GM12878 (cell line): ENCODE measurements at regions not wholly inside any gene's neighbourhood (a gene's known extent, or its start where the extent isn't known, plus 50 kb on each side); places are given as distances from the start of the nearest gene placed in this dataset.

ENCODE experiments used
- ATAC-seq: fragments of 200-7000 bp; cut with Tn5 transposase; 3 replicates; pipeline ENCODE4 v1.9.1; 2020; ENCODE audit warnings: mild to moderate bottlenecking, moderate library complexity
- BruUV-seq: library from RNA; stranded (reverse); fragments of 400-500 nt; replicated peaks from 2 replicates; lab custom pipeline; 2021; lab: Mats Ljungman, UMichigan
- CTCF ChIA-PET: fragments of 300-600 bp; sonication (Branson Sonifier 250); formaldehyde crosslinking; extraction: SDS; loops from one replicate; lab custom pipeline; 2021; ENCODE audit warnings: inconsistent platforms; lab: Yijun Ruan, JAX
- POLR2A ChIA-PET: fragments of 350-600 bp; formaldehyde crosslinking; extraction: SDS; loops from one replicate; lab custom pipeline; 2021; ENCODE audit warnings: inconsistent platforms; lab: Charles Lee
- RAD21 ChIA-PET: fragments of 300-600 bp; sonication (Branson Sonifier 250); formaldehyde crosslinking; loops from one replicate; lab custom pipeline; 2023; ENCODE audit warnings: antibody characterized with exemption; ENCODE audit not compliant: unreplicated experiment; lab: Charles Lee
- SMC1A ChIA-PET: fragments of 300-600 bp; sonication (Branson Sonifier 250); formaldehyde crosslinking; loops from one replicate; lab custom pipeline; 2023; ENCODE audit not compliant: unreplicated experiment, uncharacterized antibody; lab: Charles Lee
- DNase-seq: peaks from one replicate; pipeline ENCODE4 v3.0.0-alpha.2; 2011; ENCODE audit warnings: low read depth, low spot score
- FAIRE-seq: peaks from 3 replicates; lab custom pipeline; 2011; peaks lifted over from hg19 to GRCh38; lab: Jason Lieb, UNC
- H2AFZ ChIP-seq: 2 replicates; pipeline ENCODE4 v1.6.0; 2011; ENCODE audit warnings: low read depth, low read length, control low read depth; ENCODE audit not compliant: control insufficient read depth
- H3K27ac ChIP-seq: 2 replicates; pipeline ENCODE4 v1.5.1; 2011; ENCODE audit warnings: control low read depth; ENCODE audit not compliant: control insufficient read depth, insufficient read depth
- H3K27me3 ChIP-seq, 2 experiments: replicated peaks in 1 of 2; 2 replicates each; pipeline versions ENCODE4 v1.6.0 to v1.6.1; 2011; ENCODE audit warnings: low read length in 1 of 2; ENCODE audit not compliant: control insufficient read depth in 2 of 2, insufficient read depth in 2 of 2
- H3K36me3 ChIP-seq, 2 experiments: 2 replicates each; pipeline ENCODE4 v1.5.1; 2011; ENCODE audit warnings: low read length in 1 of 2; ENCODE audit not compliant: control insufficient read depth in 2 of 2, insufficient read depth in 2 of 2
- H3K4me1 ChIP-seq: 2 replicates; pipeline ENCODE4 v1.6.1; 2011; ENCODE audit warnings: mild to moderate bottlenecking, low read length, moderate library complexity, mixed read lengths; ENCODE audit not compliant: control insufficient read depth, insufficient read depth
- H3K4me2 ChIP-seq: 2 replicates; pipeline ENCODE4 v1.6.0; 2011; ENCODE audit warnings: control low read depth; ENCODE audit not compliant: control insufficient read depth, insufficient read depth
- H3K4me3 ChIP-seq: fragments of 200-600 bp; sonication (generic); 2 replicates; pipeline ENCODE4 v1.5.1; 2016
- H3K79me2 ChIP-seq: 2 replicates; pipeline ENCODE4 v1.6.0; 2011; ENCODE audit warnings: low read length; ENCODE audit not compliant: control insufficient read depth, insufficient read depth
- H3K9ac ChIP-seq: 2 replicates; pipeline ENCODE4 v1.8.0; 2011; ENCODE audit warnings: low read length, control low read depth, mixed read lengths; ENCODE audit not compliant: control insufficient read depth, insufficient read depth
- H3K9me3 ChIP-seq: replicated peaks from 3 replicates; pipeline ENCODE4 v1.5.1; 2011; ENCODE audit warnings: mild to moderate bottlenecking, low read length; ENCODE audit not compliant: control insufficient read depth, insufficient read depth
- H4K20me1 ChIP-seq: 2 replicates; pipeline ENCODE4 v1.6.0; 2011; ENCODE audit not compliant: control insufficient read depth, insufficient read depth
- BHLHE40 ChIP-seq, 2 experiments: fragments of 450-650 bp in 1 of 2; IDR thresholded peaks; 2 replicates each; pipeline ENCODE4 v1.6.1; 2011 to 2017; ENCODE audit warnings: low read depth in 2 of 2, borderline replicate concordance in 1 of 2, improper control_type of control experiment in 1 of 2, low read length in 1 of 2, mild to moderate bottlenecking in 1 of 2
- EZH2 ChIP-seq: IDR thresholded peaks from 2 replicates; pipeline ENCODE4 v1.6.1; 2012; ENCODE audit warnings: low read depth, mild to moderate bottlenecking, control low read depth, inconsistent platforms, low read length, borderline replicate concordance; ENCODE audit not compliant: control insufficient read depth
- FOS ChIP-seq: IDR thresholded peaks from 3 replicates; pipeline ENCODE4 v1.6.1; 2011; ENCODE audit warnings: borderline replicate concordance; ENCODE audit not compliant: insufficient read length; ENCODE audit errors: extremely low read depth
- PAX5 ChIP-seq: IDR thresholded peaks from 2 replicates; pipeline ENCODE4 v1.6.1; 2011; ENCODE audit warnings: low read depth, low read length, borderline replicate concordance
- RAD21 ChIP-seq: IDR thresholded peaks from 2 replicates; pipeline ENCODE4 v1.6.1; 2011; ENCODE audit warnings: mild to moderate bottlenecking, low read depth, low read length, moderate library complexity; ENCODE audit not compliant: insufficient read depth
- ZNF274 ChIP-seq: IDR thresholded peaks from one replicate; pipeline ENCODE4 v1.8.0; 2011; ENCODE audit not compliant: insufficient read length, insufficient read depth
- ZNF384 ChIP-seq: IDR thresholded peaks from 2 replicates; pipeline ENCODE4 v1.6.1; 2012; ENCODE audit warnings: low read depth, mild to moderate bottlenecking, low read length, improper control_type of control experiment, borderline replicate concordance
- WGBS: methylation state at CpG from one replicate; pipeline ENCODE4 v1.1.6; 2016; ENCODE audit warnings: low lambda C conversion rate; ENCODE audit not compliant: insufficient replicate concordance, insufficient coverage; ENCODE audit errors: missing lambda C conversion rate; 5-methylcytosine and 5-hydroxymethylcytosine counted together
- in situ Hi-C: fragments of 300-500 bp; cut with MboI; formaldehyde crosslinking; loops from 9 replicates; pipeline ENCODE4 v1.14.3; 2018; ENCODE audit warnings: mixed read lengths
- intact Hi-C: fragments of 100-400 bp; cut with micrococcal nuclease; formaldehyde crosslinking; loops from one replicate; pipeline ENCODE4 v1.14.2; 2022; ENCODE audit not compliant: unreplicated experiment
- TF ChIP-seq, protein P1 (sequence below): IDR thresholded peaks from 2 replicates; pipeline ENCODE4 v1.6.1; 2011; ENCODE audit warnings: mild to moderate bottlenecking, low read depth, low read length, moderate library complexity; ENCODE audit not compliant: insufficient replicate concordance
- TF ChIP-seq, protein P2 (sequence below): fragments of 450-650 bp; IDR thresholded peaks from 2 replicates; pipeline ENCODE4 v1.6.1; 2017; ENCODE audit warnings: borderline replicate concordance
- TF ChIP-seq, protein P3 (sequence below): fragments of 450-650 bp; IDR thresholded peaks from 2 replicates; pipeline ENCODE4 v1.6.1; 2016; ENCODE audit warnings: mild to moderate bottlenecking

DNA sequence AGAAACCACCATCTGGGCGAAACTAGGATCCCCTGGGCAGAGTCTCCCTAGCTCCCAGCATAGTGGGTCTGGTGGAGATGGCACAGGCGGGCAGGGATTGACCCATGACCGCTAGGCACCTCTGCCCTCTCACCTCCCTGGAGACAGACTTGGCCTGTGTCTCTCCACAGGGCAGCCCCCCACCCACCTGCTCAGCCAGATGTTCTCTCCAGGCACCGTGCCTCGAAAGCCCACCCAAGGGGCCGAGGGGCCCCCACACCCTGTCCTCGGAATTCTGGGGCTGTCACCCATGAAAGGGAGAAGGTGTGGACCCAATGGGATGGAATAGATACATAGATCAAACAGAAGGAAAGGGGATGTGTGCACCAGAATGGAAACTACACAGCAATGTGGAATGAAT is 229.1 kb upstream of the RTL1 start:
- H3K4me2 ChIP-seq, result no peak overlapping the region
- RAD21 ChIA-PET, result no interaction called here
- H3K9me3 ChIP-seq, result no peaks in the 10 kb centered on the region; the same call in 2 of the 3 replicates
- CTCF ChIA-PET, result no interaction called here
- WGBS, result 16% methylated on average over 7 of the region's 7 CpGs
- TF ChIP-seq, protein P1, sequence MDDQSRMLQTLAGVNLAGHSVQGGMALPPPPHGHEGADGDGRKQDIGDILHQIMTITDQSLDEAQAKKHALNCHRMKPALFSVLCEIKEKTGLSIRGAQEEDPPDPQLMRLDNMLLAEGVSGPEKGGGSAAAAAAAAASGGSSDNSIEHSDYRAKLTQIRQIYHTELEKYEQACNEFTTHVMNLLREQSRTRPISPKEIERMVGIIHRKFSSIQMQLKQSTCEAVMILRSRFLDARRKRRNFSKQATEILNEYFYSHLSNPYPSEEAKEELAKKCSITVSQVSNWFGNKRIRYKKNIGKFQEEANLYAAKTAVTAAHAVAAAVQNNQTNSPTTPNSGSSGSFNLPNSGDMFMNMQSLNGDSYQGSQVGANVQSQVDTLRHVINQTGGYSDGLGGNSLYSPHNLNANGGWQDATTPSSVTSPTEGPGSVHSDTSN, result no peak
- TF ChIP-seq RAD21 (no peak), PAX5 (no peak), ZNF274 (no peak)
- DNase-seq, result no peak
- no peak for FAIRE-seq
- H3K79me2 ChIP-seq, result no peaks in the 10 kb centered on the region
- no peaks in the 10 kb centered on the region for H3K36me3 ChIP-seq
- no peaks in the 10 kb centered on the region for H3K27me3 ChIP-seq
- SMC1A ChIA-PET, result interaction anchor here (1.0 kb wide), 1 partner anchor 16 kb away, joined by 3 read pairs; no protein-coding TSS in a partner anchor
- H3K9ac ChIP-seq, result no peak overlapping the region
- intact Hi-C loops (no loop called here), in situ Hi-C loops (no loop called here)
- POLR2A ChIA-PET, result no interaction called here
- H2AFZ ChIP-seq, result no peak overlapping the region
- ATAC-seq, result no peak
- no peak overlapping the region for H3K4me3 ChIP-seq
- H4K20me1 ChIP-seq, result no peaks in the 10 kb centered on the region
- no TSS peak for BruUV-seq
- H3K4me1 ChIP-seq, result no peaks in the 10 kb centered on the region
- no peak overlapping the region for H3K27ac ChIP-seq

DNA sequence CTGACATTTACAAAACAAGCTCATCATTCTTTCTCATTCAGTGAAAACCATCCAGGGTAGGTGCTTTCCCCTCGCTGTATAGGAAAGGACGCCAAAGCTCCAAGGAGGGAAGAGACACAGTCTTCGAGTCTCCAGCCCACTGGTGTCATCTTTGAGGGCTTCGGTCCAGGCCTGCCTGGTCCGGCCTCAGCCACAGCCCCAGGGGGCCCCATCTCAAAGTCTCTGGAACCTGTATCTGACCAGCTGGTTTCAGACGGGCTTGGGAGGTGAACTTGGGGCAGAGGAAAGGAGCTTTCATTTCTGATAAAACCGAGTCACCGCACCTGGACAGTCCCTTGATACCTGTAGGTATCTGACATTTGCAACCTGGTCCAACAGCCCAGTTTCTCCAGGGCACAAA is 229.5 kb upstream of the RTL1 start:
- no TSS peak for BruUV-seq
- POLR2A ChIA-PET, result no interaction called here

More for the DNA sequence above, 229.5 kb upstream of the RTL1 start:
- Histone ChIP-seq H3K9ac (no peak overlapping the region), H3K27ac (no peak overlapping the region), H2AFZ (no peak overlapping the region), H3K4me3 (no peak overlapping the region), H3K4me1 (no peaks in the 10 kb centered on the region), H3K4me2 (no peak overlapping the region), H3K9me3 (no peaks in the 10 kb centered on the region; the same call in 2 of the 3 replicates), H3K27me3 (no peaks in the 10 kb centered on the region), H3K79me2 (no peaks in the 10 kb centered on the region), H4K20me1 (no peaks in the 10 kb centered on the region), H3K36me3 (no peaks in the 10 kb centered on the region)
- no peak for FAIRE-seq
- no peak for DNase-seq
- ChIA-PET SMC1A (interaction anchor here (1.0 kb wide), 1 partner anchor 16 kb away, joined by 3 read pairs; no protein-coding TSS in a partner anchor), RAD21 (no interaction called here), CTCF (no interaction called here)
- ATAC-seq, result no peak
- WGBS, result 36% methylated on average over 8 of the region's 8 CpGs
- TF ChIP-seq ZNF384 (no peak), BHLHE40 (IDR thresholded peaks at IDR 0.05; ENCODE audit: borderline replicate concordance in 1 of 2, low read depth in 2 of 2, low read length in 1 of 2) (no peak), FOS (no peak), EZH2 (no peak)
- TF ChIP-seq, protein P2, sequence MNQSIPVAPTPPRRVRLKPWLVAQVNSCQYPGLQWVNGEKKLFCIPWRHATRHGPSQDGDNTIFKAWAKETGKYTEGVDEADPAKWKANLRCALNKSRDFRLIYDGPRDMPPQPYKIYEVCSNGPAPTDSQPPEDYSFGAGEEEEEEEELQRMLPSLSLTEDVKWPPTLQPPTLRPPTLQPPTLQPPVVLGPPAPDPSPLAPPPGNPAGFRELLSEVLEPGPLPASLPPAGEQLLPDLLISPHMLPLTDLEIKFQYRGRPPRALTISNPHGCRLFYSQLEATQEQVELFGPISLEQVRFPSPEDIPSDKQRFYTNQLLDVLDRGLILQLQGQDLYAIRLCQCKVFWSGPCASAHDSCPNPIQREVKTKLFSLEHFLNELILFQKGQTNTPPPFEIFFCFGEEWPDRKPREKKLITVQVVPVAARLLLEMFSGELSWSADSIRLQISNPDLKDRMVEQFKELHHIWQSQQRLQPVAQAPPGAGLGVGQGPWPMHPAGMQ, result no peak
- TF ChIP-seq, protein P3, sequence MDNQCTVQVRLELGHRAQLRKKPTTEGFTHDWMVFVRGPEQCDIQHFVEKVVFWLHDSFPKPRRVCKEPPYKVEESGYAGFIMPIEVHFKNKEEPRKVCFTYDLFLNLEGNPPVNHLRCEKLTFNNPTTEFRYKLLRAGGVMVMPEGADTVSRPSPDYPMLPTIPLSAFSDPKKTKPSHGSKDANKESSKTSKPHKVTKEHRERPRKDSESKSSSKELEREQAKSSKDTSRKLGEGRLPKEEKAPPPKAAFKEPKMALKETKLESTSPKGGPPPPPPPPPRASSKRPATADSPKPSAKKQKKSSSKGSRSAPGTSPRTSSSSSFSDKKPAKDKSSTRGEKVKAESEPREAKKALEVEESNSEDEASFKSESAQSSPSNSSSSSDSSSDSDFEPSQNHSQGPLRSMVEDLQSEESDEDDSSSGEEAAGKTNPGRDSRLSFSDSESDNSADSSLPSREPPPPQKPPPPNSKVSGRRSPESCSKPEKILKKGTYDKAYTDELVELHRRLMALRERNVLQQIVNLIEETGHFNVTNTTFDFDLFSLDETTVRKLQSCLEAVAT, result no peak
- in situ Hi-C loops (no loop called here), intact Hi-C loops (no loop called here)
